Stimulated activated CD8-positive, alpha-beta memory T cell treated with anti-CD3 and anti-CD28 coated beads, Interleukin-15, amount 100 ng/mL, for 48 hours (primary cell): ENCODE measurements at regions not wholly inside any gene's neighbourhood (a gene's known extent, or its start where the extent isn't known, plus 50 kb on each side); places are given as distances from the start of the nearest gene placed in this dataset.

Source experiments
- DNase-seq, 2 donors: peaks; one replicate each; pipeline ENCODE4 v3.0.0-alpha.2; 2020; ENCODE audit warnings: low read depth in 2 of 2

DNA sequence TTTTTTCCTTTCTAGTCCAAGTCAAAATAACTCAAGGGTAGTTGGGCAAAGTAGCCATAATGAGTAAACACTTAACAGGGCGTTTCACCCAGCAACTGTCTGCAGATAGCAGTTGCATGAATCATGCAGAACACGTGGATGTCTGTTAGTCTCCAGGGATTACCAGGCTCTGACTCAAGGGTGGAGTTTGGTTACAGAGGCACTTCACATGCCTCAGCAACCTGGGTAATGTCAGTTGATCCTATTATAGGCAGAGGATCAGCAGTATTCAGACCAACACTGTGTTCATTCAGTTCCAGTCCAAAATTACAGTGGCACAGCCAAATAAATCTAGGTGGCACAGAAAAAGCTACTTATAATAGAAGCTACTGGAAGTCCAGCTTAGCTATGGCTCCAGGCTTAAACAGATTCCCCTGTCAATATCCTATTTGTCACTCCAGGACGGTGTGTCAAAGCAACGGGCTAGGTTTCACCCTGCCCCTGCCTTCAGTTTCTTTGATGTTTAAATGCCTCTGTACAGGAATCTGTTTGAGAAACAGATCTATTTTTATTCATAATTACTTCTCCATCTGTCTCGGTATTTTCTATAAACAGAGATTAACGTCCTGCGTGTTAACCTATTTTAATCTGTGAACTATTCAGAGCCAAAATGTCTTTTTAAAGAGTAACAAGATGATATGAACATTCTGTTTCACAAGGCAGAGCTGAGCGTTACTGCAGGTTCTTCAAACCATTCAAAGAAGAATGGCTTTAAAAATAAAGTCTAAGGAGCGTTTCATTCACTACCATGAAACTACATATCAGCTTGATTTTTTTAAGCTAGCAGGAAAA lies 162.6 kb upstream of the AKR1E2 start:
- no peak for DNase-seq

DNA sequence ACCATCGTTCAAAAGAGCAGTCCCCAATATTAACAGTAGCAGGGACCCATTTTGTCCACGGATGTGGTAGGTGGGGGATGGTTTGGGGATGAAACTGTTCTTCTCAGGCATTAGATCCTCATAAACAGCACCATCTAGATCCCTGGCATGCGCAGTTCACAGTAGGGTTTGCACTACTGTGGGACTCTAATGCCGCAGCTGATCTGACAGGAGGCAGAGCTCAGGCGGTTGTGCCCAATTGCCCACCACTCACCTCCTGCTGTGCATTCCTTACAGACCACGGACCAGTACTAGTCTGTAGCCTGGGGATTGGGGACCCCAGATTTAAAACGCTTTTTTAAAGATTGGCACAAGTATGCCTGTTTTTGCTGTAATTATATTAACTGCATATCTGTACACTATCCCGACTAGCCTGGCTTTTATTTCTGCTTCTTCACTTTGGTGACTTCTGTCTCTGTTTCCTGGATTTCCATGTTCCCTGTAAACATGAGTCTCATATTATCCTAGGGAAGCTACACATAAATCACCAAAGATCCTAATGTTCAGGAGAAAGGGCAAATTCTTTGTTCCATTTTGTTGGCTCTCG lies 163.3 kb upstream of the AKR1E2 start:
- DNase-seq: no peak

DNA sequence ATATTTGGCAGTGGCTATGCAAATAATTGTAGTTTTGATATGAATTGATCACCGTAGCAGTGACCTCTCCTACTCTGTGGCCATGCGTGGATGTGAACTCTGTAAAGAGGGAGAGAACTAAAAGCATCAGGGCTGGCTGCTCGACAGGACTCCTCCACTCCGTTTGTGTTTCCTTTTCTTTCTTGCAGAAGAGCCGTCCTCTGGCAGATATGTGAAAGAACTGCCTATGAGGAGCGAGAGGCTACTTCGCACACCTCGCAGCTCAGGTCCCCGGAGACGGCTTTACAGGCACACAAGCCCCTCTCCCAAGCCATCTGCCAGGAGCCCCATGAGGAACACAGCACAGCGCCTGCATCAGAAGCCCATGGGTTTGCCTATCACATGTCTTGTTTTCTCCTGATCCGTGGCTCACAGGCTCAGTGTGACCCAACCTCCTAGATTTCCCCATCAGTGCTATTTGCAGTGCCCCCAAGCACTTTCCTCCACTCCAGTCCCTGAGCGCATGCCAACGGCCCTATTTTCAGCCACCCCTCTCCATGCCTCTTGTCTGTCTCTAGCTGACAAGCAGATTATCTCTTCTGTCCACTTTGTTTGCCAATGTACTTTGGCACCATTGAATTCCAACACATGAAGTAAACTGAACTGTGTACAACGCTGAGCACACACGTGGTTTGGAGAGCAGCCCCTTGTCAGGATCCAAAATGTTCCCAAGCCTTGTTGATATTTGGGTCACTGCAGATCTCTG lies 164.3 kb upstream of the AKR1E2 start:
- no peak for DNase-seq

DNA sequence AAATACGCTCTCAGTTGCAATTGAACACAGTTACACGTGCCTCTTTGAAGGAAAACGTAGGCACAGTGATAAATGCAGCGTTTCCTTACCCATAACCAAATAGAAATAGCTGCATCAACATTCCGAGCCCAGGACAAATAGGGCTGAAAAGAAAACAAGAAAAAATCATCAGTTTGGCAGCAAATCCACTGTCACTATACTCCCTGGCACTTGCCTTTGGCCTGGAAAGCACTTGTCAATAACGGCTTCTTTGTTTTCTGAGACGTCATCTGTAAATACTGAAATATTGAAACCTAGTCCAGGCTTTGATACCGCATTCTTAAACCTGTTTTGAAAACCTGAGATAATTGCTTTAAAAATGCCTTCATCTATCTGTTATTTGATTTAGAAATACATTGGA lies 167.2 kb upstream of the AKR1E2 start:
- no peak for DNase-seq

DNA sequence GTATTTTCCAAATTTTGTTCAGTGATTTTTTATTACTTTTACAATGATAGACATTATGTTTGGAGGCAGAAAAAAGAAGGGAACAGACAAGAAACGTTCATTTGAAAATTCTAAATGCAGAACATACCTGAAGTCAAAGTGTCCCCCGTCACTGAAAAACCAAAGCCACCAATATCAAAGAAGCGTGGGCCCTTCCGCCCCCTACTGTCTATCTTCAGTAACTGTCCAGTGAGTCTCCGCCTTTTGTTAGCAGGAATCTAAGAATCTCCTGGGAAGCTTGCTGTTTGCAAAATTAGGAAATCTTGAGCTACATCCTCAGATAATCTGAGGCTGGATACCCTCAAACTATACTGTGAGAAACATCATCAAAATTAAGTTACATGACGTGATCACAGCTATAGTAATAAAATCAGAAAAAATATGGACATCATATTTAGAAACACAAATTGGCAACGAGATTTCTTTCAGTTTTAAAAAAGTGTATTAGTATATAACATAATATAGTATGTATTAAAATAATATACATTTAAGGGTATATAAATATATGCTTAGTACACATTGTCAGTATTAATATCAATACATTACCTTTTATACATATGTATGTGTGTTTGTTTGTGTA lies 169.3 kb upstream of the AKR1E2 start:
- peak in 1 of 2 donors; percentile 12 for DNase-seq

DNA sequence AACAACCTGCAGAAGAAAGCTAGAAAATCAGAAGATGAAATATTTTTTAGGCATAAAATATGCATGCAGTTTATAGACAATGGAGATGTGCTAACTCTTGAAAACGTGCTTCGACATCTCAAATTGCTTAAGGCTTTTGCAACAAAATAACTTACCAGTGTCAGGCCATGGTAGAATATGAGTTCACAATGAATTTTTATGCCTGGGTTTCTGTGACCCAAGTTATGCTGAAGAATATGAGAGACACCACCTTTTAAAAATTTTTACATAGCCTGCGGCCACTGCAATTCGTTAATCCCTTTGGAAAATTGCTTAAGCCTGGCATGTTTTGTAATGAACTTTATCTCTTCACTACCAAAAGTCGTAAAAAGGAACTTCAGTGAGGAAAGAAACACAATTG lies 170.1 kb upstream of the AKR1E2 start:
- no peak for DNase-seq

DNA sequence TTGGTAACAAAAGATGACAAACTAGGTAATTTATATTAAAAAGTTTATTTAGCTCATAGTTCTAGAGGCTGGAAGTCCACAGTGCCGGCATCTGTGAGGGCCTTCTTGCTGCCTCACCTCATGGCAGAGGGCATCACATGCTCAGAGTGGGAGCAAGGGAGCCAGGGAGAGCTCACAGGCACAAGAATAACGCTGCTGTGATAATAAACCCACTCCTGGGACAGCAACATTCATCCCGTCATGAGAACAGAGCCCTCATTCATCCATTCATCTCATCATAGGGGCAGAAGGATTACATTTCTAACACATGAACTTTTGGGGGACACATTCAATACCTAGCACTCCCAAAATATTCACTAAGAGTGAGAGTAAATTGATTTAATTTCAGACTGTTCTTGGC lies 170.6 kb upstream of the AKR1E2 start:
- no peak for DNase-seq

DNA sequence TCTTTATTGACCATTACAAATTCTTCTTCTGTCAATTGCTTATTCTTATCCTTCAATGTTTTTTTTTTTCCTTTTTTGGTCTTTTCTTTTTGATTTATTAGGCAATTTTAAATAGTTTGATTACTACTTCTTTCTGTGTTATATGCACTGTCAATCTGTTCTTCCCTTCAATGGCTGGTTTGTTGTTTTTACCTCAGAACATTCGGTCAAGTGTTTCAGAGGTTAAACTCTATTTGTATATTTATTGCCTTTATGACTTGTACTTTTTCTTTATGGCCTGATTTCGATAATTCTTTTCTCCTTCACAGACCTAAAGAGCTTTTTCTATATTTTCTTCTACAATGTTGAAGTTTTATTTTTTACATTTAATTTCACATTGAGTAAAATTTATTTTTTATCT lies 171.5 kb upstream of the AKR1E2 start:
- DNase-seq: no peak

DNA sequence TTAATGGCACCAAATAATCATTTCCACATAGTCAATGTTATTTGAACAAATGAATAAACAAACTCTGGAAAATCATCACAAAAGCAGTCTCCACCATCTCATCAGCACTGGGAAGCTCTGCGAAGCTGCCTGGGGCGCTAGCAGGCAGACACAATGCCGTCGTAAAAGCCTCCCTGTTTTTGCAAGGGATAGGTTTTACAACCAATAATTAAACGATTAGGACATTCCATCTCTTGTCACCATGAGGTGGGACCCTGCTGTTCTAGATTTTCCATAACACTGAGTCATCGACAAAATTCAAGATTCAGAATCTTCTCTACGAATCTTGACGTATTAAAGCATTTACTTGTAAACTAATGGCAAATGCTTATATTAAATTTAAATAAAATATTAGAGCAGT lies 172.8 kb upstream of the AKR1E2 start:
- no peak for DNase-seq

DNA sequence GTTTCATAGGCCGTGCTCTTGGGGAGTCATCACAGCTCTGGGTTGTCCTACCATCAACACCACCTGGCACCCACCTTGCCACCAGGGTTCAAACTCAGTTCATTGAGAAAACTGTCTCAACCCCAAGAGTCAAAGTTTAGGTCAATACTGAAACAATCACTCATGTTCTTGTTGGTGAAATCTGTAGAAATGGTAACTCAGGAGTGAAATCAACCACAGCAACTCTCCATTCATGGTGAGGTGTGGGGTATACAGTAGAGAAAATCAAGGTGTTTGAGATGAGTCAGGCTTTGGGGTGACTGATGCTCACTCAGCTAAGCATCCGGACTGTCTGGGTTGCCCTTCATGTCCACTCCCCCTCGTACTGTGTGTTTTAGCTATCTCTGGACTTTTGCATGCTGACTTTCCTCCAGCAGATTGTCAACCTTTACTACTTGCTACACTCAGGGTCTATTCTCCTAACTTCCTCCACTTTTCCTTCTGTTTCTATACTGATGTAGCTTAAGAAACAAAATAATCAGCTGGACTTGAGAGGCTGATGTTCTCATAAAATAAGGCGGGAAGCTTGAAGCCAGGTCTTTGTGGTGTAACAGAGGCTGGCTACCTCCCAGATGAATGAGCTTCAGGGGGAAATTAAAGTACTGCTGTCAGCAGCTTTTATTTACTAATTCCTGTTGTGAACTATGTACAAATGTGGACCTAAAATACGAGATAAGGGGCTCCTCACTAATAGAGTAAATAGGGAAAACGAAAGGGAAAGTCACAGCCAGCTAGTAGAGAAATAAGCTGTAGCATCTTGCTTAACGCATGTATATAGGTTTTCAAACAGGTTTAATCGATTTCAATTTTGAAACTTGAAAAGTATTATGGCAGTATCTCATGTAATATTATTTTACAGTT lies 173.6 kb upstream of the AKR1E2 start:
- peak in 1 of 2 donors; percentile 39 for DNase-seq

DNA sequence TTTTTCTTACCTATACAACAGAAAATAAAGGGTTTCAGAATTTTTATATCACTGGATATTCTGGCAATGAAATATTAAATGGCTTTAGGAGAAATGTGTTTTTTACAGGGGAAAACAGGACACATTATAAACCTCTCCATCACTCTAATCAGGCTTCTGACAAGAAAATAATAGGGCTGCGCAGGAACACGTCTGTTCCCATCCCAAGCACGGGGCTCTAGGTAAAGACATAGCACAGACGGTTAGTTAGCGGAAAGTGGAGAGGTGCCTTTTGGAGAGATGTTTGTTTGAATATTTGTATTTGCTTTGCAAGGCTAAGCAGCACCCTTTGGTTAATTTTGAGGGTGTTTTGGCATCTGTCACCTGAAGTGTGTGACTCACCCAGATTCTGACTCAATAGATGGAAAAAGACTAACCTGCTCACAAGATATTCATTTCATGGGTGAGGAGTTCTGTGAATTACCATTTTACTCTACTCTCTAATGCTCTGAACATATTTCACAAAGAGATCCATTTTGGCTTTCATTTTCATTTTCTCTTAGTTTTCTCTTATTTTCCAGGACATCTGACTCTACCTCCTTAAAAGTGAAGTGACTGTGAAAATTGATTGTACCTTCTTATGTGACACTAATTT lies 174.5 kb upstream of the AKR1E2 start:
- DNase-seq: no peak

DNA sequence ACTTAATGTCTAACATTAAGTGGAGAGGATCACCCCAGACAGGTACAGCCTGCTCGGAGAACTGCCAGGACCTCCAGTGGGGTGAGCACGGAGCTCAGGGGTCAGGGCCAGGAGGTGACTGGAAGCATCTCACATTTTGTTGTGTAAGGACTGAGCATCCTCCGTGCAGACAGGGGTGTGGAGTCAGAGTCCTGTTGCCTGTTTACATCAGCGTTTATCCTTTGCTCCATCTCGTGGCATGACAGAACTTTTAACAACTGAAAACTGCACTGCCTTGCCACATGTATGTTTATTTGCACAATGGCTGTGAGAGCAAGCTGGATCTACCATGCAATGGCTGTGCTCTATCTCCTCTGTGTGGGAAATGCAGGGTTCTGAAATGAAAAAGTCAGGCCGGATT lies 175.4 kb upstream of the AKR1E2 start:
- no peak for DNase-seq

DNA sequence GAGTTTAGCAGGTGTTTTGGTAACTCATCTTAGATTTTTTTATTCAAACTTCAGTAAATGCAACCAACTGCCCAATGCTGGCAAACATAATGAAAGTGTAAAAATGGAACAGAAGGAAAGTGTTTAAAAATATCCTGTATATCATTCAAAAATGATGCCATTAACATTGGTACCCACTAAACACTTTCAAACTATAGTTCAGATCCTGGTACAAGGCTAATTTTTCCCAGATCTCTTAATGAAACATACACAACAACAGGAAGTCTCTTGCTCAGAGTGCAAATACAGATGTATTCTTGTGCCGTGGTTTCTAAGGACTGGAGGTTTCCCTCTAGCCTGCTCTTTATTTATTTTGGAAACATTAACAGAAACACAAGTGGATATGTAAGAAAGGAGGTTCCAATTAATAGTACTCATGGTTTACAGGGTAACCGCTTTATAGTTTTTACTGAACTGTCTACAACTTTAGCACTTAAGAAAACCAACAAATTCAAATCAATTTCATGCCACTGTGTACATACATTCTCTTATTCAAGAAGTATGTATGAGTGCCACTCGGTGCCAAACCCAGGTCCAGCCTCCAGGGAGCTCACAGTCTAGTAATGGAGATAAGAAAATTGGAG lies 176.0 kb upstream of the AKR1E2 start:
- DNase-seq: no peak

DNA sequence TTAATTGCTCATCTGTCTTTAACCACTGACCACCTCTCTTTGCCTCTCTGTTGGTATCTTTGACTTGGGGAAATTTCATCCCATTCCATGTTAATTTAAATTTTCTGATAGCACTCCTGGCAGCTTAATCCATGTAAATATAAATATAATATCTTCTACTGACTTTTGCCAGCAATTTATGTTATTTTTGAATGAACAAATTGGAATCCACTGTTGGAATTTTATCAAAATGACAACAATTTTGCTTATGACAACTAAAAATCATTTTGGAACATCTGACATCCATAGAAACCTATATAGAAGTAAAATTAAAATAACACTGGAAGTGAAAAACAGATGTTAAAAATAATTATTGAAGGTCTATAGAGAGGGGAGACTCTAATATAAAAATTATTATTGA lies 176.5 kb upstream of the AKR1E2 start:
- no peak for DNase-seq

DNA sequence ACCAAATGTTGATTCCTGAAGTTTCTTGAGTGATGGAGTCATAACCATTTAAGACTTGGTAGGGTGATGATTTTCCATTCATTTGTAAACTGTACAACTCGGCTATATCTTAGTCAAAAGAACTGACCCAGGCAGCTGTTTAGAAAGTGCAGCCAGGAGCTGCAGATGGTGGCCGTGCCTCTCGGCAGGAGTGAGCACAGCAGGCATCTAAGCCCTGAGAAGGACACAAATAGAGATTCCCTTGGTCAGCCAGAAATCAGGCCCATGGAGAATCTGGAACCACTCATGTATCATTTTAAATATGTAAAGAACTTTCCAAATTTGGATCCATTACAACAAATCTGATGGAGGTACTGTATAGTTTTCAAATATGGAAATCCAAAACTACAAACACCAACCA lies 177.0 kb upstream of the AKR1E2 start:
- DNase-seq: no peak

DNA sequence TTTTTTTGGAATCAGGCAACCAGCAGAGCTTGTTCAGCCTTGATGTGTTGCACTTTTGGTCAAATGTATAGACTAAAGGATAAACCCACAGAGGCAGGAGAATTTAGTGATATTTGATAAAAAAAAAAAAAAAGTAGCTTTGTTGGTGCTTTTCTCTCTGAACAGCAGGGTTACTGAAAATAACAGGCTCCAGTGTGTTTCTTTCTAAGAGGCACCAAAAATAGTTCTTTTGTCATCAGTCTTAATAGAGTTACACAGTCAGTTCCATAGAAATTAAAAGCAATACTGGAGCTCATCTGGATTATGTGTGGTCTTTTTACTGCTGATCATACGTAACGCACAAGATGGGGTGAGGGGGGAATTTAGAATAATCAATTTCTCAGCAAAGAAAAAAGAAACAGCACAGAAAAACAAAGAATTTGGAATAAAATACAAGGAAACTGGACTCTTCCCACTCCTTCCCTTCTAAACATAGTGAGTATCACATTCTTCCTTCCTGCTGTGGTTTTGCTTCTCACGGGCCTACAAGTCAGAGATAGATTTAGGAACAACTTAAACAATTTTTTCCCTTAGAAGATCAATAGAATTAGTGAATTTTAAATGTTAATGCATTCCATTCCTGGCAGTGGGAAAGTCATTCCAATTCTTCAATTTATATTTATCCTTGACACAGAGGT lies 178.8 kb upstream of the AKR1E2 start:
- DNase-seq: no peak

DNA sequence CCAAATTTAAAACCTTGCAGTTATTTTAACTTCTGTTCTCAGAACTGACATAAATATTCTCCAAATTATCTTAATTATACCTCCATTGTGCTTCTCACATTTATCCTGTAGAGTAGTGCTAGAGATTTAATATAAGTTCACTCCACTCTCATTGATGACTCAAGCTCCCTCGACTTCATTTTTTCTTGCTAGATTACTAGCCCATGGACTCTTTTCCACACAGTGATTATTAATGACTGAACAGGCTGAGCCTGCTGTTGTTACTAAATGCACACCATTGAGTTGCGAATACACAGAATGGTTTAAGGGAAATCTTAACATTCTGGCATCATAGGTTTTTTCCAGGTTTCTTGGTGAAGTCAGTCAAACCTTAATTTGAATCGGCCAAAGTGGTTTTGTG lies 179.5 kb upstream of the AKR1E2 start:
- DNase-seq: no peak

DNA sequence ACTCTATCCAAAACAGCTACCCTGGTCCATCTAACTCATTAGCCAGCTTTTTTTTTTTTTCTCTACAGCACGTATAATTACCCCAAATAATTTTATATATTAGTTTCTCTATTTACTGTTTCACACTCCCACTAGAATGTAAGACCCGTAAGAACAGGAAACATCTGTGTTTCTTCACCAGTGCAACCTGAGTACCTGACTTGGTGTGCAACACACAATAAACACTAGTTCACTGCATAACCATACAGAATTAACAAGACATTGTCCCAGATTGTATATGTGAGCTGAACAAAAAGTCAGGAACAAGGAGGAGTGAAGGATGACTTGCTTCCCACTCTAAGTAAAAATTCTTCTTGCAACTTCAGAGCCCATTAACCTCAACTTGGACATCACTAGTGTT lies 180.2 kb upstream of the AKR1E2 start:
- DNase-seq: no peak

DNA sequence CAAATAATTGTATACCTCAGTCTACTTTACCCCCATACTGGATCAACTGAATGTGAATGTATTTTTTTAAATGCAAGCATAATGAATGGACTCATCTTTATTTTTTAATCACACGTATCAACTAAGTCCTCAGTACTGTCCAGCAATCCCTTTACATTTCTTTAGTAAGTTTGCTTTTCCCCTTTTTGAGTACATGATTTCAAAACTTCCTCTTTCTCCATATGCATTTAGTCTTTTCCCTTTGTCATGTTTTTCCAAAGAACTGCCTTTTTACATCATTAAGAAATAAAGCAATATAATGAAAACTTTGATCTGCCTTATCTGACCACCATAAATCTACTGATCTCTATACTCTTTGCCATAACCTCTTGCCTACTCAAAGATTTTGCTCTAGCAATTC lies 182.5 kb upstream of the AKR1E2 start:
- DNase-seq: no peak

DNA sequence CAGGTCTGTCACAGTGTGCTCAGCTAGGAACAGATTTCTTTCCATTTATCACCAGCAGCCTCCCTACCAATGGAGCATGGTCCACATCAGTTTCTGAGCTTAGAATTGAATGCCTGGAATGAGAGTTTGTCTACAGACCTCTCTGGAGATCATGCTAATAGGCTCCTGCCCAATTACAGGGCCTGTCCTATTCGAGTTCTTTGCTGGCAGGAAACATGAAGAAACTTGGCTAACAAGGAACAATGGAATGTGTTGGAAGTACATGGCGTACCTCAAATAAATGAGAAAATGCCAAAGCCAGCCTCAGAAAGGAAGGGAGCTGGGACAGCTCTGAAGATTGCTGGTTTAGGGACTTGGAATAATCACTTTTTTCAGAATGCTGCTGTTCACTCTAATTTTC lies 186.0 kb upstream of the AKR1E2 start:
- no peak for DNase-seq
